GM21786 (cell line): ENCODE measurements at regions not wholly inside any gene's neighbourhood (a gene's known extent, or its start where the extent isn't known, plus 50 kb on each side); places are given as distances from the start of the nearest gene placed in this dataset.
"Not testable (repeated sequence)": the region's sequence is repeated elsewhere in the genome, so short reads cannot be mapped to it uniquely, and the experiment has no call there.

Experiments
- ATAC-seq: cut with Tn5 transposase; IDR thresholded peaks from one replicate; pipeline ENCODE4 v1.9.1; 2021; ENCODE audit not compliant: unreplicated experiment

- peak; percentile 54 for ATAC-seq
Measured at GRCh38 chr3:72538070-72538745, 310.0 kb downstream of the SHQ1 start.

GRCh38 chr3:72537448-72537847 is 310.8 kb downstream of the SHQ1 start:
- ATAC-seq: no peak

- ATAC-seq: no peak
Measured at GRCh38 chr3:72536878-72537267, 311.4 kb downstream of the SHQ1 start.

- no peak for ATAC-seq
Measured at GRCh38 chr3:72536206-72536877, 311.9 kb downstream of the SHQ1 start.

GRCh38 chr3:72535772-72536171 is 312.5 kb downstream of the SHQ1 start:
- ATAC-seq: no peak

- ATAC-seq: no peak
Measured at GRCh38 chr3:72533591-72534473, 314.4 kb downstream of the SHQ1 start.

GRCh38 chr3:72530426-72530825 is 317.8 kb downstream of the SHQ1 start:
- ATAC-seq: no peak

GRCh38 chr3:72529081-72529480 is 319.2 kb downstream of the SHQ1 start:
- no peak for ATAC-seq

- ATAC-seq: peak; percentile 90
Measured at GRCh38 chr3:72523429-72524151, 324.7 kb downstream of the SHQ1 start.

- peak; percentile 38 for ATAC-seq
Measured at GRCh38 chr3:72520690-72521308, 327.4 kb downstream of the SHQ1 start.

- no peak for ATAC-seq
Measured at GRCh38 chr3:72519946-72520604, 328.2 kb downstream of the SHQ1 start.

GRCh38 chr3:72517921-72518424 is 330.3 kb downstream of the SHQ1 start:
- ATAC-seq: no peak

- no peak for ATAC-seq
Measured at GRCh38 chr3:72517336-72517735, 330.9 kb downstream of the SHQ1 start.

GRCh38 chr3:72516361-72516760 is 331.9 kb downstream of the SHQ1 start:
- no peak for ATAC-seq

- ATAC-seq: no peak
Measured at GRCh38 chr3:72515941-72516340, 332.3 kb downstream of the SHQ1 start.

GRCh38 chr3:72515281-72515680 is 333.0 kb downstream of the SHQ1 start:
- ATAC-seq: no peak

GRCh38 chr3:72510247-72510646 is 338.0 kb downstream of the SHQ1 start:
- ATAC-seq: no peak

- no peak for ATAC-seq
Measured at GRCh38 chr3:72505539-72506405, 342.5 kb downstream of the SHQ1 start.

GRCh38 chr3:72497501-72497900 is 350.7 kb downstream of the SHQ1 start:
- not testable (repeated sequence) for ATAC-seq
